Skin epidermis (tissue), 12 donors: ENCODE measurements at regions not wholly inside any gene's neighbourhood (a gene's known extent, or its start where the extent isn't known, plus 50 kb on each side); places are given as distances from the start of the nearest gene placed in this dataset.
"Not testable (repeated sequence)": the region's sequence is repeated elsewhere in the genome, so short reads cannot be mapped to it uniquely, and the experiment has no call there.

ENCODE experiments used
- H3K27ac ChIP-seq, 21 experiments: fragments of 200-600 bp; sonication (generic) in 11 of 21; one replicate each; pipeline ENCODE4 v1.5.0; 2020; ENCODE audit warnings: mild to moderate bottlenecking in 3 of 21, inconsistent platforms in 2 of 21, moderate library complexity in 2 of 21
- H3K4me3 ChIP-seq, 7 experiments: fragments of 200-600 bp; sonication (generic) in 2 of 7; one replicate each; pipeline ENCODE4 v1.5.0; 2020; ENCODE audit warnings: inconsistent platforms in 2 of 7, mild to moderate bottlenecking in 2 of 7, moderate library complexity in 1 of 7

GRCh38 chr12:114041590-114041989, 75.5 kb upstream of the RBM19 start:
- Histone ChIP-seq H3K27ac (no peak overlapping the region), H3K4me3 (no peak overlapping the region)

GRCh38 chr12:114041136-114041535, 75.0 kb upstream of the RBM19 start:
- H3K27ac ChIP-seq, result no peak overlapping the region
- H3K4me3 ChIP-seq, result no peak overlapping the region

GRCh38 chr12:114038962-114039361, 72.8 kb upstream of the RBM19 start:
- Histone ChIP-seq H3K27ac (no peak overlapping the region), H3K4me3 (no peak overlapping the region)

- no peak overlapping the region for H3K27ac ChIP-seq
- H3K4me3 ChIP-seq, result no peak overlapping the region
These were observed 66.7 kb upstream of the RBM19 start for GRCh38 chr12:114032801-114033200.

GRCh38 chr12:114030451-114030850, 64.3 kb upstream of the RBM19 start:
- no peak overlapping the region for H3K4me3 ChIP-seq
- no peak overlapping the region for H3K27ac ChIP-seq

GRCh38 chr12:114026805-114027204, 60.7 kb upstream of the RBM19 start:
- H3K27ac ChIP-seq, result no peak overlapping the region
- no peak overlapping the region for H3K4me3 ChIP-seq

- H3K4me3 ChIP-seq, result no peak overlapping the region
- no peak overlapping the region for H3K27ac ChIP-seq
These were observed 59.8 kb upstream of the RBM19 start for GRCh38 chr12:114025935-114026334.

- H3K4me3 ChIP-seq, H3K27ac ChIP-seq: not testable (repeated sequence)
These were observed 56.0 kb upstream of the RBM19 start for GRCh38 chr12:114022081-114022480.

GRCh38 chr12:114018669-114019068, 52.5 kb upstream of the RBM19 start:
- H3K27ac ChIP-seq, result no peak overlapping the region
- no peak overlapping the region for H3K4me3 ChIP-seq
